Mesodermal cell (in vitro differentiated cells): ENCODE measurements at regions not wholly inside any gene's neighbourhood (a gene's known extent, or its start where the extent isn't known, plus 50 kb on each side); places are given as distances from the start of the nearest gene placed in this dataset.
A peak's percentile ranks its signal among the peaks of the same experiment; 100 is the strongest.

ENCODE experiments used
- H3K27ac ChIP-seq: 2 replicates; pipeline ENCODE4 v1.7.0; 2013; ENCODE audit warnings: mild to moderate bottlenecking, low read depth, low read length, moderate library complexity; ENCODE audit not compliant: severe bottlenecking
- H3K36me3 ChIP-seq: 2 replicates; pipeline ENCODE4 v1.7.1; 2013; ENCODE audit warnings: mild to moderate bottlenecking, low read length, moderate library complexity; ENCODE audit not compliant: control insufficient read depth, insufficient read depth
- H3K4me1 ChIP-seq: one replicate; pipeline ENCODE4 v1.7.1; 2013; ENCODE audit warnings: mild to moderate bottlenecking, low read length; ENCODE audit not compliant: insufficient read depth, control insufficient read depth, poor library complexity, severe bottlenecking
- H3K4me3 ChIP-seq: 2 replicates; pipeline ENCODE4 v1.7.0; 2013; ENCODE audit warnings: low read length, control low read depth, mild to moderate bottlenecking; ENCODE audit not compliant: insufficient read depth, poor library complexity, severe bottlenecking; ENCODE audit errors: extremely low read depth
- H3K9me3 ChIP-seq: 2 replicates; pipeline ENCODE4 v1.7.1; 2013; ENCODE audit warnings: mild to moderate bottlenecking, low read length, moderate library complexity; ENCODE audit not compliant: control insufficient read depth
- WGBS, 2 experiments: methylation state at CpG; one replicate each; pipeline ENCODE4 v1.1.5; 2013; ENCODE audit warnings: missing lambda C conversion rate in 2 of 2; ENCODE audit not compliant: insufficient coverage in 2 of 2; 5-methylcytosine and 5-hydroxymethylcytosine counted together

- WGBS, 2 experiments = 91 to 93% methylated on average over 9 of the region's 10 CpGs
- H3K36me3 ChIP-seq = no peaks in the 10 kb centered on the region
- H3K4me1 ChIP-seq = peaks cover 5% of the 10 kb centered on the region
- H3K27ac ChIP-seq = no peak overlapping the region
- H3K4me3 ChIP-seq = no peak overlapping the region
- peaks cover 25% of the 10 kb centered on the region for H3K9me3 ChIP-seq
These were observed 77.3 kb upstream of the SH3BP4 start for GRCh38 chr2:234874347-234875046.

DNA sequence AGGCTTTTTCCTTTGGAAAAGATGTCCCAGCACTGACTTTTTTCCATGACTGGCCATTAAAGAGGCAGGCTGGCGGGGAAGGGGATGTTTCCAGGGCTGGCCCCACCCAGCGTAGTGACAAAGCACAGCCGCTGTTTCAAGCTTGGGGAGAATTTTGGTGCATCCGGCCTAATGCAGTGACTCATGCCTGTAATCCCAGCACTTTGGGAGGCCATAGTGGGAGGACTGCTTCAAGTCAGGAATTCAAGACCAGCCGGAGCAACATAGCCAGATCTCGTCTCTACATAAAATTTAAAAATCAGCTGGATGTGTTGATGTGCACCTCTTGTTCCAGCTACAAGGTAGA lies 78.0 kb upstream of the SH3BP4 start:
- Histone ChIP-seq H3K4me3 (no peak overlapping the region), H3K27ac (peak overlapping the region; percentile 20), H3K4me1 (peaks cover 5% of the 10 kb centered on the region), H3K9me3 (peaks cover 25% of the 10 kb centered on the region), H3K36me3 (no peaks in the 10 kb centered on the region)
- WGBS, 2 experiments = 79 to 87% methylated on average over 4 to 6 of the region's 6 CpGs

DNA sequence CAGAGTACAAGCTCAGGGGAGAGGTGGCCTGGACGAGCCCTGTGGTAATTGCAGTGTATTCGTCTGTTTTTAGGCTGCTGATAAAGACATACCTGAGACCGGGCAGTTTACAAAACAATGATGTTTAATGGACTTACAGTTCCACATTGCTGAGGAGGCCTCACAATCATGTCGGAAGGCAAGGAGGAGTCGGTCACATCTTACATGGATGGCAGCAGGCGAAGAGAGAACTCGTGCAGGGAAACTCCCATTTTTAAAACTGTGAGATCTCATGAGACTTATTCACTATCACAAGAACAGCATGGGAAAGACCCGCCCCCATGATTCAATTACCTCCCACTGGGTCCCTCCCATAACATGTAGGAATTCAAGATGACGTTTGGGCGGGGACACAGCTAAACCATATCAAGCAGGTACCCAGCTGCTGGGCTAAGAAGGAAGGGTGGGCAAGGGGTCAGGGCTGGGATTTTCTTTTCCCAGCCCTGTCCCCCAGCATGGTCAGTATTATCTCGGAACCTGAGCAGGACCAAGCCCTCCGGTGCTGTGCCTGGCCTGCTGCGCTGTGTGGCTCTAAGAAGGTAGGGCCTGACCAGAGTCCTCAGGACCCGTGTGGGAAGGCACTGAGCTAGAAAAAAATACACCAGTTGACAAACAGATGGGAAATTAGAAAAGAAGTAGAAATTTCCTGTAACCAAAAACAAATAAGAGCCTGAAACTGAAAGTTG lies 78.6 kb upstream of the SH3BP4 start:
- H3K36me3 ChIP-seq = no peaks in the 10 kb centered on the region
- 96 to 97% methylated on average over 7 to 9 of the region's 14 CpGs for WGBS, 2 experiments
- H3K4me3 ChIP-seq = no peak overlapping the region
- peaks cover 25% of the 10 kb centered on the region for H3K9me3 ChIP-seq
- peak overlapping the region; percentile 20 for H3K27ac ChIP-seq
- peaks cover 5% of the 10 kb centered on the region for H3K4me1 ChIP-seq

- Histone ChIP-seq H3K27ac (no peak overlapping the region), H3K4me3 (no peak overlapping the region), H3K9me3 (peaks cover 19% of the 10 kb centered on the region), H3K4me1 (peaks cover 5% of the 10 kb centered on the region), H3K36me3 (no peaks in the 10 kb centered on the region)
- WGBS, 2 experiments = 62 to 80% methylated on average over 2 to 3 of the region's 3 CpGs
These were observed 81.8 kb upstream of the SH3BP4 start for GRCh38 chr2:234869969-234870368.

DNA sequence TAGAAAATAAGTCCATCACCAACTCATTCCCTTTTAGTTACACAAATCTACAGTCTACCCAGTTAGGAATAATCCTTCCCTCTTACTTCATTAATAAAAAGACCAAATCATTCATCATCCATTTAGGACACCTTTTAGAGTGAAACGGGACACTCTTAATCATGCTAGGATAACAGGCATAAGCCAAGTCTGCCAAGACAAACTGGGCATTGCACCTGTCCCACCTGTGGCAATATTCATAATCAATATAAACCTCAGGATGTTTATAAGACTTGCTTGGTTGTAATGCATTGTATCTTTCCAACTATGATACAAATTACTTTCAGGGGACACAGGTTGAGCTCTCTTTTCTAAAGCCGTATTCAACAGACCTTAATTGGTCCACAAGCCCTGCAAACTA lies 82.7 kb upstream of the SH3BP4 start:
- Histone ChIP-seq H3K4me1 (peaks cover 1% of the 10 kb centered on the region), H3K36me3 (no peaks in the 10 kb centered on the region), H3K27ac (no peak overlapping the region), H3K9me3 (peaks cover 19% of the 10 kb centered on the region), H3K4me3 (no peak overlapping the region)
- WGBS, 2 experiments = 77% methylated on average over 1 of the region's 2 CpGs; no CpG with 5 or more reads in 1 of the 2 experiments

DNA sequence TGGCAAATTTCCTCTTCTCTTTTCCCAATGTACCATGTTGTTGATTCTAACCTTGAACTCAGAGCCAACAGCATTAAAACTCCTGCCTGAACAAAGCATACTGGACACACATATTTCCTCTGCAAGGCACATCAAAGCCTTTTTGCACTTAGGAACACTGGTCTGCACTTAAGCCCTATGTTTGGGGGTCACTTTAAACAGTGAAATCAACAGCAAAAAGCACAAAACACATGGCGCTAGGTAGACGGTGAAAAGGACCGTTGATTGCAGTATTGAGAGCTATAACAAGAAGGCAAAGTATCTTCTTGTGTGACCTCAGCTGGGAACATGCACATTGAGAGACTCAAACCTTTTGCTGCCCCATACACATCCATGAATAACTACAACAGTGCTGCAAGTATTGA lies 83.9 kb upstream of the SH3BP4 start:
- Histone ChIP-seq H3K9me3 (peaks cover 14% of the 10 kb centered on the region), H3K27ac (no peak overlapping the region), H3K36me3 (no peaks in the 10 kb centered on the region), H3K4me3 (no peak overlapping the region), H3K4me1 (peaks cover 9% of the 10 kb centered on the region)
- 89 to 90% methylated on average over 2 to 3 of the region's 3 CpGs for whole genome bisulfite sequencing, 2 experiments

- Histone ChIP-seq H3K4me1 (peaks cover 17% of the 10 kb centered on the region), H3K4me3 (no peak overlapping the region), H3K27ac (no peak overlapping the region), H3K9me3 (peaks cover 9% of the 10 kb centered on the region), H3K36me3 (no peaks in the 10 kb centered on the region)
- WGBS, 2 experiments = 95 to 100% methylated on average over 2 of the region's 2 CpGs
These were observed 86.2 kb upstream of the SH3BP4 start for GRCh38 chr2:234865586-234865985.

DNA sequence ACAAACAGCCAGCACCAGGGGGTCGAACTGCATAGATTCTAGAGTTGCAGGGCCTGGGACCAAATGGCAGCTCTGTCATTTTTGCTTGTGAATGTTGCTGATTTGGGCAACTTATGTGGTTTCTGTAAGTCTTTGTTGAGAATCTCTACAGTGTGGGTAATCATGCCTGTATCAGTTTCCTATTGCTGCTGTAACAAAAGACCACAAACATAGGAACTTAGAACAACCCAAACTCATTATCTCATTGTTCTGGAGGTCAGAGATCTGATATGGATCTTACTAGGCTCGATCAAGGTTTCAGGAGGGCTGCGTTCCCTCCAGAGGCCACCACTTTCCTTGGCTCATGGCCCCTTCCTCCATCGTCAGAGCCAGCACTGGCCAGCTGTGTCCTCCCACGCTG lies 86.8 kb upstream of the SH3BP4 start:
- Histone ChIP-seq H3K4me3 (no peak overlapping the region), H3K4me1 (peaks cover 17% of the 10 kb centered on the region), H3K27ac (no peak overlapping the region), H3K36me3 (no peaks in the 10 kb centered on the region), H3K9me3 (peaks cover 9% of the 10 kb centered on the region)
- WGBS, 2 experiments = 94 to 100% methylated on average over 2 to 5 of the region's 5 CpGs

- H3K4me3 ChIP-seq = no peak overlapping the region
- no peak overlapping the region for H3K27ac ChIP-seq
- H3K9me3 ChIP-seq = peaks cover 9% of the 10 kb centered on the region
- no peaks in the 10 kb centered on the region for H3K36me3 ChIP-seq
- peaks cover 17% of the 10 kb centered on the region for H3K4me1 ChIP-seq
- 87 to 98% methylated on average over 4 of the region's 5 CpGs for WGBS, 2 experiments
These were observed 87.3 kb upstream of the SH3BP4 start for GRCh38 chr2:234864506-234864905.

DNA sequence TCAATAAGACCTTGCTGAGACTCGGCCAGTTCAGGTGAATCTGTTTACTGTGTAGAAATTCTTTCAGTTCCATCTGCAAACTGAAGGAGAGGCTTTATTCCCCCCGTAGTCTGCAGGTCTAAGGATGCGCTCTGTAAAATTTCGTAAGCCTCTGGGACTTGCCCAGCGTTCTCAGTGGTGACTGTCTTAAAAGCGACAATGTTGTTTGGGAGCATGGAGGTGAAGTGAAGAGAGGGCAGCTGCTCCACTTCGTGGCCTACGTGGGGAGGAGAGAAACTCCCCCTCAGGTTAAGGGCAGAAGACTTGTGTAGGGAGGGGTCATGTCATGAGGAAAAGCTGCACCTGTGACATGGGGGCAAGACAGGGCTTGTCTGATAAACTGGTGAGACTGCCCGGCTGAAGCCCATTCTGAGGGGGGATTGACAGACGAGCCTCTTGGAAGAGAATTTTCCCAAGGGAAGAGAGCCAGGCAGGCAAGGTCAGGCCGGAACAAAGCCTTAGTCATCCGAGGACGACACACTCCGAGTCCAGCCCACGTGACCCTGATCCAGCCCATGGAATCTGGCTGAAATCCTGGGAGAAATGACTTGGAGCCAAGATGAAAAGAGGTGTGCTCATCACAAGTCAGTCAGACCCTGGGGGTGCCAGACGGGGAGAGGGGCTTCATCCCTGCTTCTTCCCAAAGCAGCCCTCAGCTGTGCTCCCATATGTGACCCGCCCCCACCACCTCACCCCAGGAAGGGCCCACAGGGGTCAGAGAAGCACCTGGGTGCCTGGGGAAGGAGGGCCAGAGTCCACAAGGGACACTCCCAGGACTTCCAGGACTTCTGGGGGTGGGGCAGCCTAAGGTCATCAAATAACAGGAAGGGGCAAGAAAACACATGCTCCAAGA lies 88.5 kb upstream of the SH3BP4 start:
- 80 to 82% methylated on average over 14 of the region's 17 CpGs for WGBS, 2 experiments
- peak overlapping the region; percentile 58 for H3K27ac ChIP-seq
- peaks cover 24% of the 10 kb centered on the region for H3K4me1 ChIP-seq

More for the DNA sequence above, 88.5 kb upstream of the SH3BP4 start:
- Histone ChIP-seq H3K36me3 (no peaks in the 10 kb centered on the region), H3K9me3 (peaks cover 9% of the 10 kb centered on the region), H3K4me3 (no peak overlapping the region)
